NT2/D1 (cell line): ENCODE measurements at regions not wholly inside any gene's neighbourhood (a gene's known extent, or its start where the extent isn't known, plus 50 kb on each side); places are given as distances from the start of the nearest gene placed in this dataset.
"Not testable (repeated sequence)": the region's sequence is repeated elsewhere in the genome, so short reads cannot be mapped to it uniquely, and the experiment has no call there.

Experiments used
- DNase-seq: peaks from one replicate; pipeline ENCODE4 v3.0.0-alpha.2; 2011; ENCODE audit warnings: low read depth, low spot score
- H3K27me3 ChIP-seq: 2 replicates; pipeline ENCODE4 v1.6.0; 2011; ENCODE audit warnings: mild to moderate bottlenecking; ENCODE audit not compliant: insufficient read length, insufficient read depth
- H3K36me3 ChIP-seq: 2 replicates; pipeline ENCODE4 v1.6.1; 2011; ENCODE audit warnings: mild to moderate bottlenecking, low read length, mixed read lengths; ENCODE audit not compliant: insufficient read depth, insufficient read length
- H3K4me1 ChIP-seq: 2 replicates; pipeline ENCODE4 v1.5.1; 2011; ENCODE audit not compliant: insufficient read depth, insufficient read length
- H3K4me3 ChIP-seq: 2 replicates; pipeline ENCODE4 v1.5.1; 2011; ENCODE audit warnings: low read depth; ENCODE audit not compliant: insufficient read length
- H3K9ac ChIP-seq: 2 replicates; pipeline ENCODE4 v1.6.0; 2011; ENCODE audit warnings: low read depth; ENCODE audit not compliant: insufficient read length
- H3K9me3 ChIP-seq: 2 replicates; pipeline ENCODE4 v1.5.1; 2011; ENCODE audit warnings: mild to moderate bottlenecking, low read length; ENCODE audit not compliant: insufficient read depth
- SUZ12 ChIP-seq: IDR thresholded peaks from 2 replicates; pipeline ENCODE4 v1.6.1; 2011; ENCODE audit not compliant: insufficient read length, insufficient read depth; ENCODE audit errors: extremely low read depth
- YY1 ChIP-seq: IDR thresholded peaks from 2 replicates; pipeline ENCODE4 v1.6.1; 2011; ENCODE audit not compliant: insufficient read length, insufficient read depth
- ZNF274 ChIP-seq: IDR thresholded peaks from 2 replicates; pipeline ENCODE4 v1.6.1; 2011; ENCODE audit warnings: mild to moderate bottlenecking, low read depth, low read length

- H3K4me3 ChIP-seq, result no peak overlapping the region
- no peak for TF ChIP-seq YY1
- TF ChIP-seq ZNF274, result no peak
- no peak for TF ChIP-seq SUZ12
- no peak for DNase-seq
- no peaks in the 10 kb centered on the region for H3K4me1 ChIP-seq
- H3K36me3 ChIP-seq, result no peaks in the 10 kb centered on the region
- no peak overlapping the region for H3K9ac ChIP-seq
- H3K27me3 ChIP-seq, result no peaks in the 10 kb centered on the region
- no peaks in the 10 kb centered on the region for H3K9me3 ChIP-seq
Observed at GRCh38 chr12:19669793-19670192, 230.5 kb downstream of the AEBP2 start.

GRCh38 chr12:19671695-19672094, 232.4 kb downstream of the AEBP2 start:
- TF ChIP-seq ZNF274 (no peak), SUZ12 (no peak), YY1 (no peak)
- Histone ChIP-seq H3K9me3 (no peaks in the 10 kb centered on the region), H3K27me3 (no peaks in the 10 kb centered on the region), H3K9ac (no peak overlapping the region), H3K4me3 (no peak overlapping the region), H3K36me3 (no peaks in the 10 kb centered on the region), H3K4me1 (no peaks in the 10 kb centered on the region)
- no peak for DNase-seq

- H3K36me3 ChIP-seq, result no peaks in the 10 kb centered on the region
- DNase-seq, result no peak
- H3K9me3 ChIP-seq, result no peaks in the 10 kb centered on the region
- H3K4me3 ChIP-seq, result no peak overlapping the region
- TF ChIP-seq SUZ12, result no peak
- no peaks in the 10 kb centered on the region for H3K27me3 ChIP-seq
- no peaks in the 10 kb centered on the region for H3K4me1 ChIP-seq
- no peak overlapping the region for H3K9ac ChIP-seq
Observed at GRCh38 chr12:19674437-19674836, 235.1 kb downstream of the AEBP2 start.

GRCh38 chr12:19675361-19675760, 236.1 kb downstream of the AEBP2 start:
- Histone ChIP-seq H3K36me3 (no peaks in the 10 kb centered on the region), H3K27me3 (no peaks in the 10 kb centered on the region), H3K9me3 (no peaks in the 10 kb centered on the region), H3K9ac (no peak overlapping the region), H3K4me1 (no peaks in the 10 kb centered on the region), H3K4me3 (no peak overlapping the region)
- TF ChIP-seq YY1 (no peak), ZNF274 (no peak), SUZ12 (no peak)
- DNase-seq, result no peak

GRCh38 chr12:19678501-19678900, 239.2 kb downstream of the AEBP2 start:
- H3K9me3 ChIP-seq, H3K4me3 ChIP-seq, H3K9ac ChIP-seq, H3K4me1 ChIP-seq, H3K27me3 ChIP-seq, H3K36me3 ChIP-seq, DNase-seq: not testable (repeated sequence)

GRCh38 chr12:19681007-19681406, 241.7 kb downstream of the AEBP2 start:
- Histone ChIP-seq H3K4me3 (no peak overlapping the region), H3K9me3 (no peaks in the 10 kb centered on the region), H3K4me1 (no peaks in the 10 kb centered on the region), H3K27me3 (no peaks in the 10 kb centered on the region), H3K9ac (no peak overlapping the region), H3K36me3 (no peaks in the 10 kb centered on the region)
- TF ChIP-seq ZNF274 (no peak), YY1 (no peak), SUZ12 (no peak)
- DNase-seq, result no peak

- no peak overlapping the region for H3K4me3 ChIP-seq
- no peaks in the 10 kb centered on the region for H3K4me1 ChIP-seq
- H3K27me3 ChIP-seq, result no peaks in the 10 kb centered on the region
- H3K36me3 ChIP-seq, result no peaks in the 10 kb centered on the region
- no peak for DNase-seq
- TF ChIP-seq SUZ12 (no peak), YY1 (no peak), ZNF274 (no peak)
- H3K9ac ChIP-seq, result no peak overlapping the region
- no peaks in the 10 kb centered on the region for H3K9me3 ChIP-seq
Observed at GRCh38 chr12:19683178-19683927, 244.1 kb downstream of the AEBP2 start.

- Histone ChIP-seq H3K9me3 (no peaks in the 10 kb centered on the region), H3K9ac (no peak overlapping the region), H3K36me3 (no peaks in the 10 kb centered on the region), H3K4me1 (no peaks in the 10 kb centered on the region), H3K4me3 (no peak overlapping the region), H3K27me3 (no peaks in the 10 kb centered on the region)
- no peak for DNase-seq
- TF ChIP-seq SUZ12 (no peak), YY1 (no peak)
Observed at GRCh38 chr12:19687371-19687770, 248.1 kb downstream of the AEBP2 start.
